Body of pancreas (tissue), 4 donors: ENCODE measurements at regions not wholly inside any gene's neighbourhood (a gene's known extent, or its start where the extent isn't known, plus 50 kb on each side); places are given as distances from the start of the nearest gene placed in this dataset.

Experiments used
- ATAC-seq: fragments of 150-250 bp; one replicate; pipeline ENCODE4 v1.9.1; 2016
- DNase-seq, 4 donors: peaks; one replicate each; pipeline ENCODE4 v3.0.0-alpha.2; 2019
- H3K27ac ChIP-seq, 4 donors: fragments of 200-600 bp; sonication (generic); 1 replicate in 3 of 4; 2 replicates in 1 of 4; pipeline versions ENCODE4 v1.5.1 to v1.6.1; 2016 to 2019; ENCODE audit warnings: mild to moderate bottlenecking in 1 of 4, mixed read lengths in 1 of 4, moderate library complexity in 1 of 4
- H3K27me3 ChIP-seq, 2 donors: fragments of 200-600 bp; sonication (generic); one replicate each; pipeline ENCODE4 v1.6.0; 2016; ENCODE audit warnings: mild to moderate bottlenecking in 1 of 2
- H3K36me3 ChIP-seq, 2 donors: fragments of 200-600 bp; sonication (generic); replicated peaks in 1 of 2; 2 replicates each; pipeline ENCODE4 v1.5.1; 2016; ENCODE audit warnings: low read depth in 2 of 2; ENCODE audit not compliant: insufficient read depth in 1 of 2
- H3K4me1 ChIP-seq: fragments of 200-600 bp; sonication (generic); one replicate; pipeline ENCODE4 v1.6.0; 2016
- H3K4me3 ChIP-seq, 2 donors: fragments of 200-600 bp; sonication (generic); 1 replicate in 1 of 2; 2 replicates in 1 of 2; pipeline ENCODE4 v1.5.1; 2016 to 2019
- H3K9me3 ChIP-seq, 3 donors: fragments of 200-600 bp; sonication (generic); 1 replicate in 2 of 3; 2 replicates in 1 of 3; pipeline ENCODE4 v1.5.1; 2016
- POLR2A ChIP-seq, 3 donors: fragments of 450-650 bp; IDR thresholded peaks; one replicate each; pipeline ENCODE4 v1.6.1; 2016; ENCODE audit warnings: antibody characterized with exemption in 3 of 3, mild to moderate bottlenecking in 2 of 3
- WGBS, 2 donors: methylation state at CpG; one replicate each; pipeline ENCODE4 v1.1.5; 2017; 5-methylcytosine and 5-hydroxymethylcytosine counted together
- intact Hi-C: fragments of 100-400 bp; cut with DNase I; formaldehyde crosslinking; loops from one replicate; pipeline ENCODE4 v1.15.1; 2023
- TF ChIP-seq, protein P1 (sequence below), 7 experiments: fragments of 450-650 bp in 4 of 7; fragments of 200-600 bp in 3 of 7; sonication (generic) in 3 of 7; IDR thresholded peaks; one replicate each; pipeline ENCODE4 v1.5.1; 2016 to 2019; ENCODE audit warnings: antibody characterized with exemption in 7 of 7

DNA sequence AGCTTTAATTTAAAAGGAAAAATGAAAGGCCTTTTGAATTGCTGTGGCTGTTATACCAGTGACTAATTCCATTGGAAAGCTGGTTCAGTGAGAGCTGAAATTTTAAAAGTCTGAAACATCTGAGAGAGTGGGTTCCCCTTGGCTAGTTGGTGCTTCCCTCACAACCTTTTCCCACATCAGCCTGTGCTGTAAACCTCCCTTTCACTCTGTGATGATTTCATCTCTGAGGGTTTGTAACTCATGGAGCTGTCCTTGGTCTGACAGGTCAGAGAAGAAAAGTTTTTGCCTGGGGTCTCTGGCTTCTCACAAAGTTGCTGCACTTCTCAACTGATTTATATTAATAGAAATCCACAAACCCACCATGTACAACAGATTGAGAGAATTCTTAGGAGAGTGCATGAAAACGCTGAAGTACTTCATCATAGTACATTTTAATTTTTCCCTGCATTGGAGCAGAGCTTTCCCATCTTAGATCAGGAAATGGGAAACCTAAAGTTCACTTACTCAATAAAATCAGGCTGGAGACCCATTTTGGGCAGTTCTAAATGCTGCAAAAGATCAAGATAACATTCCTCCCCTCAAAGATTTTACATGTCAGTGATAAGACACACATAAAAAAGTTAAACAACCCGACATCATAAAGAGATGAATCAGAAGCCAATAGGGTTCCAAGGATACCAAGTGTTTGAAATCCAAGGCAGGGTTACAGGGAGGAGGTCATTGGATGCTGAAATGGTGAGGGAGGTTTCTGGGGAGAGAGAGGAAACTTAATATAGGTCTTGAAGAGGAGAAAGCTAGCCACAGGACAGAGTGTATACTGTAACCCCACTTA lies 157.0 kb upstream of the MKLN1 start:
- no peak for TF ChIP-seq POLR2A (IDR thresholded peaks at IDR 0.05)
- TF ChIP-seq, protein P1, sequence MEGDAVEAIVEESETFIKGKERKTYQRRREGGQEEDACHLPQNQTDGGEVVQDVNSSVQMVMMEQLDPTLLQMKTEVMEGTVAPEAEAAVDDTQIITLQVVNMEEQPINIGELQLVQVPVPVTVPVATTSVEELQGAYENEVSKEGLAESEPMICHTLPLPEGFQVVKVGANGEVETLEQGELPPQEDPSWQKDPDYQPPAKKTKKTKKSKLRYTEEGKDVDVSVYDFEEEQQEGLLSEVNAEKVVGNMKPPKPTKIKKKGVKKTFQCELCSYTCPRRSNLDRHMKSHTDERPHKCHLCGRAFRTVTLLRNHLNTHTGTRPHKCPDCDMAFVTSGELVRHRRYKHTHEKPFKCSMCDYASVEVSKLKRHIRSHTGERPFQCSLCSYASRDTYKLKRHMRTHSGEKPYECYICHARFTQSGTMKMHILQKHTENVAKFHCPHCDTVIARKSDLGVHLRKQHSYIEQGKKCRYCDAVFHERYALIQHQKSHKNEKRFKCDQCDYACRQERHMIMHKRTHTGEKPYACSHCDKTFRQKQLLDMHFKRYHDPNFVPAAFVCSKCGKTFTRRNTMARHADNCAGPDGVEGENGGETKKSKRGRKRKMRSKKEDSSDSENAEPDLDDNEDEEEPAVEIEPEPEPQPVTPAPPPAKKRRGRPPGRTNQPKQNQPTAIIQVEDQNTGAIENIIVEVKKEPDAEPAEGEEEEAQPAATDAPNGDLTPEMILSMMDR (IDR thresholded peaks at IDR 0.05) = no peak
- intact Hi-C loops = no loop called here
- Histone ChIP-seq H3K4me1 (no peaks in the 10 kb centered on the region), H3K9me3 (no peaks in the 10 kb centered on the region), H3K27me3 (no peaks in the 10 kb centered on the region), H3K27ac (no peak overlapping the region), H3K36me3 (no peaks in the 10 kb centered on the region), H3K4me3 (no peak overlapping the region)
- ATAC-seq = no peak
- no peak for DNase-seq
- WGBS, 2 donors = 55 to 58% methylated on average over 2 of the region's 2 CpGs

DNA sequence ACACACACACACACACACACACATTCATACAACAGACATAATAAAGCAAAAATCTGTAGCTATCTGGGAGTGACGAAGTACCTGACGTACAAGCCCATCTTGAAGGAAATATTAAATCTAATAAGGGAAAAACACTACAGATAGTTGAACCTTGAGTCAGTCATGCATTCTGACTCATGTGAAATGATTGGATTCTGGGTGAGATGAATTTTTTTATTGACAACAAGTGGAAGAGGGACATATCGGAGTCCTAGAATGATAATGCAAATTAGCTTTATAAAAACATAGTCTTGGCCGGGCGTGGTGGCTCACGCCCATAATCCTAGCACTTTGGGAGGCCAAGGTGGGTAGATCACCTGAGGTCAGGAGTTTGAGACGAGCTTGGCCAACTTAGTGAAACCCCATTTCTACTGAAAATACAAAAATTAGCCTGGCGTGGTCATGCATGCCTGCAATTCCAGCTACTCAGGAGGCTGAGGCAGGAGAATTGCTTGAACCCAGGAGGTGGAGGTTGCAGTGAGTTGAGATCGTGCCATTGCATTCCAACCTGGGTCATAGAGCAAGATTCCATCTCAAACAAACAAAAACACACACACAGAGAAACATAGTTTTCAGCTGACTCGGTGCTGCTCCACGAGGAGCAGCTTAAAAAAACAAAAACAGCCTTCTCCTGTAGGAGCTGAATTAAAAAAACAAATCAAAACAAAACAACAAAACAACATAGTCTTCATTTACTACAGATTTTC lies 154.4 kb upstream of the MKLN1 start:
- DNase-seq = no peak
- H3K27me3 ChIP-seq = no peaks in the 10 kb centered on the region
- intact Hi-C loops = no loop called here
- ATAC-seq = no peak
- H3K36me3 ChIP-seq = no peaks in the 10 kb centered on the region
- H3K27ac ChIP-seq = no peak overlapping the region
- no peak for TF ChIP-seq POLR2A (IDR thresholded peaks at IDR 0.05)
- TF ChIP-seq, protein P1 (IDR thresholded peaks at IDR 0.05) = no peak
- 78 to 84% methylated on average over 11 of the region's 11 CpGs for WGBS, 2 donors
- H3K4me3 ChIP-seq = no peak overlapping the region
- H3K4me1 ChIP-seq = no peaks in the 10 kb centered on the region
- H3K9me3 ChIP-seq = no peaks in the 10 kb centered on the region

DNA sequence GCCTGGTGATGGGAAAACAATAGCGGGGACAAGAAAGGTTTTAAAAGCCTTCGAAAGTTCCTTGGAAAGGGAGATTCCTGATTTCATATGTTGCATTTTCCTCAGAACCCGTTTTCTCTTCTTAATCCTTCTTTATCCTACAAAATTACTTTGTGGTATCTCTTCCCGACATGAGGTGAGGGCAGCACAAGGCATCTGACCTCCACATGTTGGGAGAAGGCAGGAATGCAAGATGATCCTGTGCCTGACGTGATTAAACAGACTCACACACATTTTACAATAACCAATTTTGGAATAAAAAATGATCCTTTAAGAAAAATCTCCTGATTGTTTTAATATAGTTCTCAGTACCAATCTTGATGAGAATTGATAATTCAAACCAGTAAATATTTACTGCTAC lies 153.3 kb upstream of the MKLN1 start:
- ATAC-seq (no peak), DNase-seq (no peak)
- 85 to 87% methylated on average over 5 of the region's 5 CpGs for WGBS, 2 donors
- no peak overlapping the region for H3K4me3 ChIP-seq
- no peak overlapping the region for H3K27ac ChIP-seq
- no peak for TF ChIP-seq POLR2A (IDR thresholded peaks at IDR 0.05)
- TF ChIP-seq, protein P1 (IDR thresholded peaks at IDR 0.05) = no peak
- intact Hi-C loops = no loop called here
- H3K36me3 ChIP-seq = no peaks in the 10 kb centered on the region
- H3K27me3 ChIP-seq = no peaks in the 10 kb centered on the region
- H3K4me1 ChIP-seq = no peaks in the 10 kb centered on the region
- H3K9me3 ChIP-seq = no peaks in the 10 kb centered on the region

DNA sequence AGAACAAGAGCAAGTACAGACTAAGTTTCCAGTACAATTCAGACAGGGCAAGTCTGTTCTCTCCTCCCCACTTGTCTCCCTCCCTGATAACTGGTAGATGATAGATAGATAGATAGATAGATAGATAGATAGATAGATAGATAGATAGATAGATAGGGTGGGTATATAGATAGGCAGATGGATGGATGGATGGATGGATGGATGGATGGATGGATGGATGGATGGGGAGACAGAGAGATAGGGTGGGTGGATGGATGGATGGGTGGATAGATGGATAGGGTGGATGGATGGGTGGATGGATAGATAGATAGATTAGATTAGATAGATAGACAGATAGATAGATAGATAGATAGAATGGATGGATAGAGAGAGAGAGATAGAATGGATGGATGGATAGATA lies 152.8 kb upstream of the MKLN1 start:
- Histone ChIP-seq H3K9me3 (no peaks in the 10 kb centered on the region), H3K27ac (no peak overlapping the region), H3K4me3 (no peak overlapping the region), H3K36me3 (no peaks in the 10 kb centered on the region), H3K4me1 (no peaks in the 10 kb centered on the region), H3K27me3 (no peaks in the 10 kb centered on the region)
- intact Hi-C loops = no loop called here
- no peak for ATAC-seq
- TF ChIP-seq, protein P1 (IDR thresholded peaks at IDR 0.05) = no peak
- no peak for TF ChIP-seq POLR2A (IDR thresholded peaks at IDR 0.05)
- DNase-seq = no peak
